GM21360 (cell line): ENCODE measurements at regions not wholly inside any gene's neighbourhood (a gene's known extent, or its start where the extent isn't known, plus 50 kb on each side); places are given as distances from the start of the nearest gene placed in this dataset.

Experiments
- ATAC-seq: cut with Tn5 transposase; IDR thresholded peaks from one replicate; pipeline ENCODE4 v1.9.1; 2021; ENCODE audit warnings: mild to moderate bottlenecking, moderate library complexity; ENCODE audit not compliant: unreplicated experiment

- no peak for ATAC-seq
Observed at GRCh38 chr15:47573673-47574072, 143.6 kb upstream of the SEMA6D start.

- no peak for ATAC-seq
Observed at GRCh38 chr15:47577000-47577399, 140.3 kb upstream of the SEMA6D start.

- ATAC-seq: no peak
Observed at GRCh38 chr15:47577461-47577860, 139.8 kb upstream of the SEMA6D start.

GRCh38 chr15:47582233-47582632, 135.1 kb upstream of the SEMA6D start:
- no peak for ATAC-seq

- no peak for ATAC-seq
Observed at GRCh38 chr15:47584316-47584715, 133.0 kb upstream of the SEMA6D start.

- no peak for ATAC-seq
Observed at GRCh38 chr15:47586653-47587224, 130.6 kb upstream of the SEMA6D start.

GRCh38 chr15:47587940-47588802, 129.1 kb upstream of the SEMA6D start:
- no peak for ATAC-seq

- no peak for ATAC-seq
Observed at GRCh38 chr15:47588958-47589357, 128.3 kb upstream of the SEMA6D start.

GRCh38 chr15:47598996-47599395, 118.3 kb upstream of the SEMA6D start:
- ATAC-seq: no peak

GRCh38 chr15:47599806-47600205, 117.5 kb upstream of the SEMA6D start:
- no peak for ATAC-seq

- no peak for ATAC-seq
Observed at GRCh38 chr15:47602121-47602520, 115.2 kb upstream of the SEMA6D start.

- no peak for ATAC-seq
Observed at GRCh38 chr15:47603026-47603425, 114.3 kb upstream of the SEMA6D start.

- ATAC-seq: no peak
Observed at GRCh38 chr15:47607695-47608094, 109.6 kb upstream of the SEMA6D start.

- ATAC-seq: no peak
Observed at GRCh38 chr15:47609693-47610092, 107.6 kb upstream of the SEMA6D start.

- no peak for ATAC-seq
Observed at GRCh38 chr15:47610736-47611135, 106.6 kb upstream of the SEMA6D start.

- ATAC-seq: no peak
Observed at GRCh38 chr15:47614360-47615011, 102.8 kb upstream of the SEMA6D start.

- no peak for ATAC-seq
Observed at GRCh38 chr15:47616876-47617275, 100.4 kb upstream of the SEMA6D start.

GRCh38 chr15:47618241-47618640, 99.1 kb upstream of the SEMA6D start:
- ATAC-seq: no peak

- no peak for ATAC-seq
Observed at GRCh38 chr15:47620960-47621681, 96.2 kb upstream of the SEMA6D start.

- ATAC-seq: no peak
Observed at GRCh38 chr15:47622055-47622454, 95.2 kb upstream of the SEMA6D start.

GRCh38 chr15:47624503-47624902, 92.8 kb upstream of the SEMA6D start:
- no peak for ATAC-seq
